Kidney glomerular epithelial cell (primary cell): ENCODE measurements at regions not wholly inside any gene's neighbourhood (a gene's known extent, or its start where the extent isn't known, plus 50 kb on each side); places are given as distances from the start of the nearest gene placed in this dataset.

Source experiments
- DNase-seq: peaks from one replicate; lab custom pipeline; 2025; lab: John Stamatoyannopoulos, UW

DNA sequence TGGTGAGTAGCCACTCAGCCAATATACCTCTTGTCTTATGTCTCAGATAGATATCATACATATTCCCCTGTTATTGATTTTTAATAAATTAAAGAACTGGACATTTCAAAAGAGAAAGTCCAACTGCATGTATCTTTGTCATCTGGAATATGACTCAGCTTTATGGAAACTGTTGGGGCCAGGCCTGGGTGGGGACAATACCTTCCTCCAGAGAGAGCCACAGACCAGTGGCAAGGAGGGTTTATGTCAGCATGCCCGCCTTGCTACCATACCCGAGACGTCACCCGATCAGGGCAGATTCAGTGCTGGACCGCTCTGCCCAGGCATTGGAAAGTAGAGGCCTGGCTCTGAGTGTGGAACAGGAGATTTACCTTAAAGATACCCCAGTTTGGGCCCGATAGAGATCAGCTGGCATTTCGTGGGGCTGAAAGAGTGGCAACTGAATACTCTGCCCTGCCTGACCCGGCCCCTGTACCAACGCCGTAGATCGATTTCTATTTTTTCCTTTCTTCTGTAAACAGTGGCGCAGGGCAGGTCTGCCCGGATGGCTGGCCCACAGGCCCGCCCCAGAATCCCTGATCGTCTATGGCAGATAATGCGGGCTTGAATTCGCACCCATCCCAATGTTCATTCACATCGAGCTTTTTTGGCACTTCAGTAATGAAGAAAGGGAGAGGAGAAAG, 158.6 kb downstream of the SALL1 start:
- DNase-seq, result no peak

DNA sequence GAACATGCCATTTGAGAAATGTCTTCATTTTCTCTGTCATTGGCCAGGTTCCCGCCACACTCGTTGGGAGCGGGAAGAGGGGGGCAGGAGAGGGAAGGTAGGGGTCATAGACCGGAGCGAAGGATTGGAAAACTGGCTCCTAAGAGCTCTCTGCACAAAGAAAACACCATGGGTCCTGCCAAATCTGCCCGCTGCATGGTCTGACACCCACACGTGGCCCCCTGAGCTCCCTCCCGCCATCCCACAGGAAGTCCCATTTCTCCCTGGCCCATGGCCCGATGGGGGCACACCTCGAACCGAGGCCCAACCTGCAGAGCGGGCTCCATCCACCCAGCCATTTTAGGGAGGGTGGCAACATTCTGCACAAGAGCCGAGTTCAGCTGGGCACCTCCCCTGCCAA, 159.6 kb downstream of the SALL1 start:
- no peak for DNase-seq

DNA sequence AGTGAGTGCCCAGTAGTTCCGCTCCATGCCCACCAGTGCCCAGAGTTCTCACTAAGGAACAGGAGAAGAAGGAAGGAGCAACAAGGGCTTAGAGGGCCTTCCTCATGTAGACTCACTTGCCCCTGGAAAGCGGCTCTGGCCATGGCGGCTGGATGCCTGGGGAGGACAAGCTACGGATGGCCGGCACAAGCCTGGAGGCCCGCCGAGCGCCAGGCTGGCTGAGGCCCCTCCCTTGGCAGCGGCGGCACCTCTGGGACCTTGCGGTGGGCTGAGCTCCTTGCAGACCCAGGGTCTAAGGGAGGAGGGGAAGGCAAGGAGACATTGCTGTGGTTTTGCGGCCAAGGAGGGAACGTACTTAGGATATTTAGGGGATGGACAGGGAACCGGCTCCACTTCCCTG, 160.1 kb downstream of the SALL1 start:
- no peak for DNase-seq

DNA sequence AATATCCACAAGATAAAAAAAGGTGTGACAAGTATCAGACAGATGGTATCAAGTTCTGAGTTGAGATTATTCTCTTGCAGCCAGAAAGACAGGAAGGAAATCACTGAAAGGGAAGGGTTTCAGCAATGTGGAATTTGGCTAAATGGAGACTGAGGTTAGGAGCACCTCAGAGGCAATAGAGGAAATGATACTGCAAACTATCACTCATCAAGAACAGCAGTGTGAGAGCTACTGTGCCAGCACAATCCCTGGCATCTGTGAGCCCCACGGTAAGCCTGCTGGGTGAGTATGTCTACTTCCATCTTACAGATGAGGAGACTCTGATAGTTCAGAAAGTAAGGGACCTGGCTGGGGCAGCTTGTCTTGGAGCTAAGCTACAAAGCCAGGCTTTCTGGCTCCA, 162.0 kb downstream of the SALL1 start:
- no peak for DNase-seq

DNA sequence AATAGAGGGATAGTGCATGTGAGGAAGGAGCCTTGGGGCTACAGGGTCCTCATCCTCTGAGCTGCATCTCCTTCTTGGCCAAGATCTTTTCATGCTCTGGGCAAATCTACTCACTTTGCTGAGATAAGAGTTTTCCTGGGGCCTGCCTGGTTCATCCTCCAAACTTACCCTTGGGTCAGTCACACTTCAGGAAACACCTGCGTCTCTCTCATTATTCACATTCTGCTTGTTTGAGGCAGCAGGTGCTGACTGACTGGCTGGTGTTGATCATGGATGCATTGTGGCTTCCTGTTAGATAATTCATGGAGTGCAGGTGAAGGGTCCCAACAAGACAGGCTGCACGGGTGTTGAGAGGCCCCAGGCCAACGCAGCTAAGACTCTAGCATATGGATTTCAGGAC, 162.6 kb downstream of the SALL1 start:
- no peak for DNase-seq

DNA sequence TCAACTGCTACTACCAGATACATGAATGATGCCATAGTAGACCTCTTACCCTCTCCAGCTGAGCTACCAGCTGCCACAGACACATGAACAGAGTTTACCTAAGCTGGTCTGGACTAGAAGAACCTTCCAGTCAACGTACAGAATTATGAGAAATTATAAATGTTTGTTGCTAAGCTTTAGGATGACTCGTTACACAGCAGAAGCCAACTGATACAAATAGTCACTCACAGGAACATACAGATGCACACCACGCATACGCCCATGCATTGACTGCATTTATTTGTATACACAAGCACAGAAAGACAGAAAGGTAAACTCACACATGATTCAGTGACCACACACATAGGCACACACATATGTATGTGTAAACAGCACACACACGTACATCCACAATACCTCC, 164.6 kb downstream of the SALL1 start:
- DNase-seq, result no peak

DNA sequence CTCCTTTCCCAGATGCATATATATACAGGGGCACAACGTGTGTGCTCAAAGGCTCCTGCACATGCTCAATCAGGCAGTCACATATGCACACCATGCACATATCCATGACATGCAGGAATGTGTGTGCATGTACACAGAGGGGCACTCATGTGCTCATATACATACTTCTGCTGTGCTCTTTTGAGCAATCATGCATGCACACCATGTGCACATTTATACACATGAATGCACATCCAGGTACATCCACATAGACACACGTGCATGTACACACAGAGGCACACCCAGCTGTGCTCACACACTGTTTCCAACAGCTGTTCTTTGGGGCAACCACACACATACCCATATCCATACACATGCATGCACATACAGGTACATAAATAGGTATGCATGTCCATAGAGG, 165.3 kb downstream of the SALL1 start:
- DNase-seq, result no peak

DNA sequence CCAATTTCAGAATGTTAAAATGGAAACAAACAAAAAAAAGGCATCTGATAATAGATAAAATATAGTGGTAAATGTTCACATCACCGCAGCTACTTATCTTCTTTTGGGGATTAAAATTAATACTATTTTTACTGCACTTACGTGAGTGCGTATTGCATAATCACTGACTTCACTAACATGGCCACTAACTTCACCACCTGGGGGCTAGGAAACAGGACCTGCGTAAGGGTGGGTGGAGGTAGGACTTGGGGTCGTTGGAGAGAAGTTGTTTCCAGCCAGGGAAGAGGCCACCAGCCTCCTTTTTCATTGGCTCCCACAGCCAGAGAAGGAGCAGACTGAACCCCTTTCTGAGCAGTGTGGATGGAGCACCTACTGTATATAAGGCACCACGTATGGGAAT, 166.4 kb downstream of the SALL1 start:
- no peak for DNase-seq

DNA sequence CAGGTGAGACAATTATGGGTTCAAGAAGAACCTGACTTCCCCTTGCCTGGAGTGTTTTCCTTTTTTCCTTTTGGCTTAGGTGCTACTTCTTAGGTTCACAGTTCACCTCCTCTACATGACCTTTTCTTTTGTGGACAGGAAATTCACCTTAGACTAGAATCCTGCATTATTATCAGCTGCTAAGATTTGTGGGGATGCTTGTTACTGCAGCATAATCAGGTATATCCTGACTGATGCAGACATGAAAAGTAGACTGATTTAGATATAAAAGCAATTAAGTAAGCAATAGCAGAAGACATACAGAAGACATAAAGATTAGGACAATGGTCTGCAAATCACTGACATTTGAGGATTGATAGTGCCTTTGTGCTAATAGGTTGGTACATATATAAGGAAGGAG, 168.3 kb downstream of the SALL1 start:
- DNase-seq, result no peak

DNA sequence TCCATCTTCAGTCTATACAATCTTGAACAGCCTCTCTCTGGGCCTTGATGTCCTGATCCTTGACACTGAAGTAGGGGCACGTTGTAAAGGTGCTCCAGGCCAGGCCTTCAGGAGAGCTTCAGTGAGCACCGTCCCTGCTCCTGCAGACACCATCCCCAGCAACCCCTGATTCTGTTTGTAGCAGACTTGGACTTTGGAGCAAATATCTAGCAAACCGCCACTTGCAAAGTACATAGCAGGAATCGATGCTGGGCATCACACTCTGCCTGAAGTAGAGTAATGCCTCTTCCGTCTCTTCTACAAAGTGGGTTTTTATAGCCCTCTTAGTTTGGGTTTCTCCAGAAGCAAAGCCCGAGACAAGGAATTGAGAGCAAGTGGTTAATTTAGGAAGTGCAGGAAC, 169.1 kb downstream of the SALL1 start:
- no peak for DNase-seq

DNA sequence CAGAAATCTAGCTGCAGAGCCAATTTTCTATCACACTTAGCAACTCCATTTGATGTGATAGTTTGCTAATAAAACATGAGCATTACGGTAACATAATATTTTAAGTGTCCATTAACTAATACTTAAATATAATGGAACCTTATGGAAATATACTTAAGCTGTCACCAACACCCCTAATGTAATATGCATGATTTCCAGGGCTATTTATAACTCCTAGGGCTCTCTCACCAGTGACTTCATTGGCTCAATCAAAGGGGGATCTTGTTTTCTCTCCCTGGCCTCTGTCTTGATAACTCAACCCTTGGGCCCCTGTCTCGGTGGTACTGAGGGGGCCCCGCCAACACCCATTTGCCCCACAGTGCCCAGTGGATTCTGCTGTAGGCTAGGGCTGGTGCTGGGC, 170.4 kb downstream of the SALL1 start:
- no peak for DNase-seq

DNA sequence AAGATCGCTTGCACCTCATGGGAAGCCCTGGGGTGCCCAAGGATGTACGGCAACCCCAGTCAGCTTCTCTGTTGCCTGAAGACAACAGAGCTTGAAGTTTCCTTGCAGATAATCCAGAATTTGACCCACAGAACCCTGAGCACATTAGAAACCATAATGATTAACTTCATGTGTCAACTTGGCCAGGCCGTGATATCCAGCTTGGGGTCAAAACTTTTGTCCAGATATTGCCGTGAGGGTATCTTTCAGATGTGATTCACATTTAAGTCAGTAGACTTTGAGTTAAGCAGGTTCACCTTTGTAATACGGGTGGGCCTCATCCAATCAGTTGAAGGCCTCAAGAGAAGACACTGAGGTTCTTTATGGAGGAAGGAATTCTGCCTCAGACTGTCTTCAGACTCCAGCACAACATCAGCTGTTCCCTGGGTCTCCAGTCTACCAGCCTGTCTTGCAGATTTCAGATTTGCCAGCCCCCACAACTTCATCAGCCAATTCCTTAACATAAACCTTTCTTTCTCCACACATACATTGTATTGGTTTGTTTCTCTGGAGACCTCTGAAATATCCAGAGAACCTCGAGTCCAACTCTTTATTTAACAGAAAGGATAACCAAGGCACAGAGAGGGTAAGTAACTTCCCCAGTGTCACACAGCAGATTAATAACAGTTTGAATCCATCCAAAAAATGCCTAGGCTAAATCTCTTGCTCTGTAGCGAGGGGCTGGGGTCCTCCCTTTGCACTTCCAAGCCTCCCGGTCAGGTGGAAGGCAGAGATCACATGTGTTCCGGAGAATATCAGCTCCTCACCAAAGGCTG, 171.1 kb downstream of the SALL1 start:
- DNase-seq, result no peak

DNA sequence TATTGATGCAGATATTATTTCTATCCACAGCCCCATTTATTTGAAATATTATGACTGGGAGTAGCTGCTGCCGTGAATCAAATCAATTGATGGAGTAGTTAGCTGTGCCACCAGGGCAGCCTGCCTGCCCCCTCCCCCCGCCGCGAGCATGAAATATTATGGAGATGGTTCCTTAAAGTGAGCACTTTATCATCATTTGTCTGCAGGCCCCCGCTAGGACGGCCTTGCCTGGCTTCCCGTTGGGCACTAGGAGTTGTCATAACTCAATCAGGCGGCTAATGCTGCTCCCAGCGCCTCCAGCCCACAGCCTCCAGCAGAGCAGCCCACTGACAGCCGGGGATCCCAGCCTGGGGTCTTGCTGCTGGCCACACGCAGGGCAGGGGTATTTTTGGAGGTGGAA, 173.9 kb downstream of the SALL1 start:
- DNase-seq, result no peak

DNA sequence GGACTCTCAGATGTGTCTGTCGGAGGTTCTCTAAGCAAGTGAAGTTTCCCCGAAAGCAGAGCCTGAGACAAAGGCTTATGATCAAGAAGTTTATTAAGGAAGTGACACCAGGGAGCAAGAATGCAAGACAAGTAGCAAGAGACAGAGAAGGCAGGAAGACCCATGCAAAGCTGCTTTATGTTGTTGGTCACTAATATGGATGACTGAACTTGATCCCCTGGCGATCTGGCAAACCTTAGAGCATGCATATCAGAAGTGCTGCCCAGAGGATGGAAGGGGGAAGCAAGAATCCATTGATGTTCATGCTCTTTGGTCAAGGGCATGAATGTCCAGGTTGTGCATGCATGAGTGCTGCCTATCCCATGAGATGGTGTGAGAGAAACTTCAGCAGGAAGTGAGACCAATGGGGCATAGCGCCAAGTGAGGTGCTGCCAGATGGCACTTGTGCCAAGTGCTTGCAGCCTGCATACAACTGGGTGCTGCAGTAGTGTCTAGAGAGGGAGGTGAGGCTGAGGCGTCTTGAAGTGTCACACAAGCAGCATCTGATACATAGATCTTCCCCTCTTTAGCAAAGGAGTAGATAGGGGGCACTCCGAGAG, 176.5 kb downstream of the SALL1 start:
- DNase-seq, result peak; percentile 38

DNA sequence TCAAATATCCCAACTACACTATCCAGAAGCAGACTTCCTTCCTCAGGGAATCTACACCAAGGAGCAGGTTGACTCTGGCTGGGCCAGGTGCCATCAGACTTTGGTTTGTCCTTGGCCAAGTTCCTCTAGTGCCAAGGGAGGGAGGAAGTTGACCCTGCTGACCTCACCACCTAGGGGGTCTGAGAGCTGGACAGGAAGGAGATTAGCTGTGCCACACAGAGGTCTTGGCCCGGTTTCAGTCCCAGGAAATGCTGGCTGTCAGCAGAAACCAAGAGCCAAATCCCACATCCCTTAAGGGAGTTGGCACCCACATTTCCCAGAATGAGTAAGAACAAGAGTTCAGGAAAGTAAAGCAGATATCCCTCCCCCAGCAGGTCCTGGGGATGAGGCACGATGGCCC, 178.2 kb downstream of the SALL1 start:
- DNase-seq, result no peak

DNA sequence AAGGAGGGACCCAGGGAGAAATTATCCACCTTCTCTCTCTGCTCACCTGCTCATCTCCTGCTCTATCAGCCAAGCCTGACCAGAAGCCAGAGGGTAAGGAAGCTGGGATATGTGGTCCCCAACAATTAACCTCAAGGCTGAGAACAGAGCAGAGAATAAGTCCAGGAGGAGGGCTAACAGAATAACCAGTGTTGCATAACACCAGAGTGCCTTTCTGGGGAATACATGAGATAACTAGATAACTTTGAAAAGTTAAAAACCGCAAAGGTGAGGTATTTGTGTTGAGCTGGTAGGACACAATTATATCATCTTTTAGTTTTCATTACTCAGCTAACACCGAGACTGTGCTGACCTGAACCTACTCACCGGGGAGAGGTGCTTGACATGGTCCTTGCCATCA, 180.8 kb downstream of the SALL1 start:
- DNase-seq, result no peak

DNA sequence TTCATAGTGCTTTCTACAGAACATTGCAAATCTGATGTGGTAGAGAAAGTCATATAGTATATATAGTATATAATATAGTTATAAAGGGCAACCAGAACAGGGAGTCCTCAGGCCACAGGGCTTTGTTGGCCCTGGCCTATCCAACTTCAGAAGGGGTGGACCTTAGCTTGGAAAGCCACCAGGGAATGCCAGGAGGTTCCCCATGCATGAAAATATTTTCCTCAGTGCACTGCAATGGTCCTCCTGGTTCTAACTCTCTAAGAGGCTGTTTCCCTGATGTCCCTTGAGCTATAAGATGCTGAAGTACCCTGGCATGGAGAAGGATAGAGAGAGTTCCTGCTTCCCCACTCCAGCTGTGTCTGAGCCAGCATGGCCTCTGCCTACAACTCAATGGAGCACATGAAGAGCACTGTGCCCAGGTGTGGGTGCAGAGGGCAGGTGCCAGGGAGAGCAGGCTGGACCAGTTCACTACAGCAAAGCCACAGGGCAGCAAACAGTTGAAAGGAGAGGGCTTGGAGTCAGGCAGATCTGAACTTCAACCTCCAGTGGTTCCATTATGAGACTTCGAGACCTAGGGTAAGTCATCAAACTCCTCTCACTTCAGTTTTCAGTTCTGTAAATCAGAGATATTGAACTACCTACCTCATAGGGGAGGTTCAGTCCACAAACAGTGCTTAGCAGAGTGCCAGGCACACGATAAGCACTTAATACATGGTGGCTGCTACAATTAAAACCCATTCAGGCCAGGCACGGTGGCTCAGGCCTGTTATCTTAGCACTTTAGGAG, 183.1 kb downstream of the SALL1 start:
- DNase-seq, result no peak

DNA sequence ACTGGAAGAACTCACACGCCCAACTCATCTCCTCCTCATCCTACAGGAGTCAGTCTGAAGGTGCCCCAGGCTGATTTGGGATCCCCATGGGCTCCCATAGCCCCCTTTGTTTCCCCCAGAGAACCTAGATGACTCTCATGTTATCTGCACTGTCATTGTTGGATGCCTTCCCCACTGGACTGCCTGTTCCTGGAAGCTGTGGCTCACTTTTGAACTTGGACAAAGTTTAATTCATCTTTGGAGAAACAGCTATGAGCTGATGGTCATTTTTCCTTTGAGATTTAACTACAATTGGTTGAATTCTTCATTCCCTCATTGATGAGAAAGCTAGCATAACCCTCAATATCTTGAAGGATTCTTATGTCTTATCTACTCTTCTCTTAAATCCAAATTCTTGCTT, 186.6 kb downstream of the SALL1 start:
- no peak for DNase-seq

DNA sequence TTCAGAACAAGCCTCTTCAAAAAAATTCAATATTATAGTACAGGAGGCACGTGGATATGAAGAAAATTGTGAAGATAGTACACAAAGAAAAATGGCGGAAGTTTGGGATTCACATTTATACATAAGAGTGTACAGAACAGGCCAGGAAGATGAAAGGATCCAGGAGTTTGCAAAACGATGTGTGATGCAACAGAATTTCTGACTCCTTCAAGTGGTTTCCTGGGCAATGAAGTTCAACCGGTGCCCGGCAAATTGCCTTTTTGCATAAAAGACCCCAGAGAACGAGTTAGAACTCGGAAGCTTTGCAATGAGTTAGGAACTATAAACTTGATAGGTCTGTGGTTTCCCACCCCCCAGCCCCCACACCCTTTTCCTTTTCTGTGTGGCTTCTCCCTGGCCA, 189.1 kb downstream of the SALL1 start:
- DNase-seq, result no peak

DNA sequence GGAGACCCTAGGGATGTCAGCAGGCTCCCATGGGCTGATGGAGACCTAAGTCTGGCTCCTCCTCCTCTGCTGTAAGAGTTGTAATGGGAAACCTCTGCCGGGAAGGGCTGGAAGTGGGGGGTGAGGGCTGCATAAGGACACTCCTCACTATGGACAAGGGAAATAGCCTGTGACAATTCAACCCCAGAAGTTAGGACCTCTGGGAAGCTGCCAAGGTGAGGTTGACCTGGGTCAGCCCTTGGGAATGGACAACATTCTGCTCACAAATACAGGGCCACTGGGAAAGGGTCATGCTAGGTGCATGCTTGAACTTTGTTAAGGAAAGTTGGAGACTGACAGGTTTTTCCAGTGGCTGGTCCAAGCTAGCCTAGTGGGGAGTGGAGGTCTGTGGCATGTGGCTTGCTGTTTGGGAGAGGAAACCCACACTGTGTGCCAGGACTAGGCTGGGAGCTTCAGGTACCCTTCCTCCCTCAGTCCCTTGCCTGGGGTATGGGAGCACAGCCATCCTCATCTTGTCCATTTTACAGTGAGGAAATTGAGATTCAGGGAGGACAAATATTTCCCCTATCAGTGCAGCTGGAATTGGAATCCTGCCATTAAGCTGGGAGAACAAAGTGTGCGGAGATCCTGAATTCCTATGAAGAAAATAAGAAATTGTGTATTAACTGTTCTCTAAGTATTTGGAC, 190.4 kb downstream of the SALL1 start:
- DNase-seq, result no peak

DNA sequence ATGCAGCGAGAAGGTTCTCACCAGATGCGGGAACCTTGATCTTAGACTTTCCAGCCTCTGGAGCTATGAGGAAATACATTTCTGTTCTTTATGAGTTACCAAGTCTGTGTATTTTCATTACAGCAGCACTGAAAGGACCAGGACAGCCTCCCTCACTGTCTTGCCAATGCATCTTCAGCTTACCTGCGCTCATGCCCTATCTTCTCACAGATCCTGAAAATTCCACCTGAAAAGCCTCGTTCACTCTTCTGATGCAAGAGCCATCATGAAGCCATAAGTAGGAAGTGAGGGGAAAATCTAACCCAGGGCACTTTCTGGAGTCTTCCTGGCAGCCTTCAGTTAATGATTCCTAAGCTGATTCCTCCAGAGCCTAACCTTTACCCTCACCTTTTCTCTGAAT, 194.0 kb downstream of the SALL1 start:
- DNase-seq, result no peak

DNA sequence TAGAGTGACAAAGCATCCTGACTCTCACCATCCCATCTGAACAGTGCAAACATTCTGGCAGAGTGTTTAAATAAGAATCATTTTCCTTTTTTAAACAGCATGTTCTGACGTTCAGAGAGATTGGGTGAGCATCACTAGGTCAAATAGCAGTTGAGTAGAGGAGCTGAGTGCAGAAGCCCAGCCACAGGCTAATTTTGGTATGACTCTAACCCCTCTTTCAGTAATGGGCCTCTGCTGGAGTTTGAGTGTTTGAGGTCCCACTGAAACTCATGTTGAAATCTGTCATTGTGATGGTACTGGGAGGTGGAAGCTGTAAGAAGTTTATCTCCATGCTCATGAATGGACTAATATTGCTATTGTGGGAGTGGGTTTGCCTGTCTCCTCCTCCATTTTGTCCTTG, 194.4 kb downstream of the SALL1 start:
- no peak for DNase-seq
